ENCODE measurements at regions not wholly inside any gene's neighbourhood (a gene's known extent, or its start where the extent isn't known, plus 50 kb on each side); places are given as distances from the start of the nearest gene placed in this dataset.

GRCh38 chr4:138092060-138092459, 150.1 kb downstream of the SLC7A11 start:
- TF ChIP-seq CTCF (conservative IDR thresholded peaks at IDR 0.05; ENCODE audit: low read depth, low read length) (no peak), POLR2A (IDR thresholded peaks at IDR 0.05; ENCODE audit: low read depth, low read length) (no peak), ELK1 (IDR thresholded peaks at IDR 0.05; ENCODE audit: borderline replicate concordance, low read depth, low read length) (no peak), RAD21 (IDR thresholded peaks at IDR 0.05; ENCODE audit: low read length) (no peak)

All from IMR-90 (cell line).